Caki2 (cell line): ENCODE measurements at regions not wholly inside any gene's neighbourhood (a gene's known extent, or its start where the extent isn't known, plus 50 kb on each side); places are given as distances from the start of the nearest gene placed in this dataset.
"Not testable (repeated sequence)": the region's sequence is repeated elsewhere in the genome, so short reads cannot be mapped to it uniquely, and the experiment has no call there.

ENCODE experiments used
- DNase-seq: peaks from one replicate; pipeline ENCODE4 v3.0.0-alpha.2; 2015; ENCODE audit warnings: low read depth
- in situ Hi-C: cut with HindIII; loops from 2 replicates; pipeline ENCODE4 v1.10.0; 2016; ENCODE audit warnings: low sequenced_read_pairs, low pct_unique_long_range_greater_than_20kb, mixed read lengths

DNA sequence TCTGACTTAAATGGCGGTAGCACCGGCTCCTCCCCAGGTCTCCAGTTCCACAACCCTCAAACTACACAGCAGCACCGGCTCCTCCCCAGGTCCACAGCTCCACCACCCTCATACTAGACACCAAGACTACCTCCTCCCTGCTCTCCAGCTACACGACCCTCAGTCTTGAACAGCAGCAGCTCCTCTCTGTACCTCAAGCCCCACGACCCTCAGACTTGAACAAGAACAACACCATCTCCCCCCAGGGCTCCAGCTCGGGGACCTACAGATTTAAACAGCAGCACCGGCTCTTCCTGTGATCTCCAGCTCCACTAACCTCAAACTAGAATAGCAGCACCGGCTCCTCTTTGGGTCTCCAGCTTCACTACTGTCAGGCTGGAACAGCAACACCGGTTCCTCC is 326.9 kb downstream of the PREX1 start:
- DNase-seq, in situ Hi-C loops: not testable (repeated sequence)

- in situ Hi-C loops, DNase-seq: not testable (repeated sequence)
Measured at GRCh38 chr20:48498939-48499338, 328.9 kb downstream of the PREX1 start.

GRCh38 chr20:48498125-48498524 is 329.7 kb downstream of the PREX1 start:
- in situ Hi-C loops, DNase-seq: not testable (repeated sequence)

- in situ Hi-C loops: no loop called here
- no peak for DNase-seq
Measured at GRCh38 chr20:48493966-48494365, 333.8 kb downstream of the PREX1 start.

- DNase-seq: not testable (repeated sequence)
Measured at GRCh38 chr20:48493331-48493730, 334.5 kb downstream of the PREX1 start.

DNA sequence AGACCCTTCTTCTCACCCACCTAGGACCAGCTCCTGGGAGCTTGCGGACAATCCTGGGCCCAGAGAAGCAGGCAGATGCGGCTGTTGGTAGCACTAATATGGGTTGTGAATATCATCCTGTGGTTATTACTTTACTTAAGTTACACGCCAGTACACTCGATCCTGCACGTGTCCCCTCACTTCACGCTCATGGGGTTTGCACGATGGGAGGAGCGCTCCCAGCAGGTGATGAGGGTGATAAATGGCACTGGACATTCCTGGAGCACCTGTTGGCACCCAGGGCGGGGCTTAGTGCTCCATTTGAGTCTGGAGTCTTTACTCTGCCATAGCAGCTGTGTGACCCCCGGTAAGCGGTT is 335.1 kb downstream of the PREX1 start:
- no peak for DNase-seq
- in situ Hi-C loops: no loop called here

More at GRCh38 chr20:48493331-48493730, 334.5 kb downstream of the PREX1 start:
- in situ Hi-C loops: not testable (repeated sequence)

DNA sequence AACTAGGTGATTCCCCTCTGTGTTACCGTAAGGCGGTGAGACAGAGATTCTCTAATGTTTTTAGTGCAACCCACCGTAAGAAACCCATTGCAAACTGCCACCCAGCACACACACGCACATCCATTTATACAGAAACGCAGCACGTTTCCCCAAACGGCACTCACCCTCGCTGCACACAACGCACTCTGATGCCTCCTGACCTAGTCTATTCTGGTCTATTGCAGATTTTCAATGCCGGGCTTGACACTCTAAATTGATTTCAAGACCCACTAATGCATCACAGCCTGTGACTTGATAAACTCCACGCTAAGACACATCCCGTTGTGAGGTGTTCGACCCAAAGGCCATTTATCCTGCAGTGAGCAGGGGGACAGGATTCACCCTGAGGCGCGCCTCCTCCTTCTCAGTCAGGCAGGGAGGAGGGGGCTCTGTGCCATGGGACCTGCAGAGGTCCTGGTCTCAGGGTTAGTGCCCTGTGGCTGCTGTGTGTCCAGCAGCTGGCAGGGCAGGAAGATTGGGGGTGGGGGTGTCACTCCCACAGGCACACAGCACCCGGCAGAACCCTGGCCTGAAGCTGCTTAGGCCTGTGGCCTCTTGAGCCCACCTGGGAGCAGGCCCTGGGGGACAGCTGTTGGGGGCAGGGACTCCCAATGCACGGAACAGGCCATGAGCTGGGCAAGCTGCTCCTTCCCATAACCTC is 335.6 kb downstream of the PREX1 start:
- in situ Hi-C loops: no loop called here
- no peak for DNase-seq

DNA sequence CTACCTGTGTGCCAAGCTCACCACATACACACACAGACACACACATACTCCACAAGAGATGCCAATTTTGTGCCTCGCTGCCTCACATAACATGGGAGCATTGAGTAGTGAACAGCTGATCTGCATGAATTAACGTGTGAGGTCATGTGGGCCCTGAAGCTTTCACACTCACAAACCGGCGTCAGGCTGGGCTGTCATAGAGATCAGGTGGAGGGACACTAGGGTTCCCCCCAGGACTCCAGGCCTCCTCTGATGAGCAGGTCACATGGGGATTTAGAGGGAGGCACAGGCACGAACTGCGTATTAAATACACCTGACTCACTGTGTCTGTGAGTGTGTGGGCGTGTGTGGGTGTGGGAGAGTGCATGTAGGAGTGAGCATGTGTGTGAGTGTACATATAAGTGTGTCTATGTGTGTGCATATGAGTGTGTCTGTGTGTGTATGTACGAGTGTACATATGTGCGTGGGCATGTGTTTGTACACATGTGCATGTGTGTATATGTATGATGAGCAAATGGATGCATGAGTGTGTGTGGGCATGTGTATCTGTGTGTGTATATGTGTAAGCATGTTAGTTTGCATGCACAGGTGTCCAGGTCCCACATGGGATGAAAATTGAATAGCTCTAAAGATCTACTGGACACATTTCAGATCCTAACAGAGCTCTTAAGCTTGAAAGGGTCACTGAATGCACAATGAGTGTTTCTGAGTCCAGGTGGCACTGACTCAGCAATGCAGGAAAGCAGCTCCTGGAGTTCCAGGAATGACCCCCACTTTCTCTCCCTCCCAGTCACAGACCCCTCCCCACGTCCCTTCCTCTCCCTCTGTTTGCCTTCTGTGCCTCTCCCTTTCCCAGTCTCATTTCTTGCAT is 336.6 kb downstream of the PREX1 start:
- DNase-seq: no peak
- in situ Hi-C loops: no loop called here

DNA sequence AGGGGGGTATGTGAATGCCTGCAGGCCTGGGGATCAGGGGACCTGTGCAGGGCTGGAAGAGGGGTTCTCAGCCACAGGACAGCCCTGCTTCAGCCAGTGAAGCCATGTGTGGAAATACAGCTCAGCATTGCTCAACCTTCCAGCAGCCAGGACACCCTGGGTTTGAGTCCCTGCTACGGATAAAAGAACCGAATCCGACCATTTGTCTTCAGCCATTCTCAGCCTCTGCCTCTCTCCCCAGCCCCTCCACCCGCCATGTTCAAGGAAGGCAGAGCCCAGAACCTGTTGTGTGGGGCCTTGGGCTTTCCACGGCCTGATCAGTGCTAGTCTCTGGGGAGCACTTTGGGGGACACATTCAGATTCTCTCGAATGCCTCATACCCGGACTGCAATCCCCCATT is 337.5 kb downstream of the PREX1 start:
- DNase-seq, in situ Hi-C loops: not testable (repeated sequence)

GRCh38 chr20:48489656-48490055 is 338.1 kb downstream of the PREX1 start:
- in situ Hi-C loops: no loop called here
- DNase-seq: no peak

GRCh38 chr20:48489046-48489463 is 338.7 kb downstream of the PREX1 start:
- in situ Hi-C loops: no loop called here
- no peak for DNase-seq

- DNase-seq, in situ Hi-C loops: not testable (repeated sequence)
Measured at GRCh38 chr20:48488334-48489034, 339.3 kb downstream of the PREX1 start.

DNA sequence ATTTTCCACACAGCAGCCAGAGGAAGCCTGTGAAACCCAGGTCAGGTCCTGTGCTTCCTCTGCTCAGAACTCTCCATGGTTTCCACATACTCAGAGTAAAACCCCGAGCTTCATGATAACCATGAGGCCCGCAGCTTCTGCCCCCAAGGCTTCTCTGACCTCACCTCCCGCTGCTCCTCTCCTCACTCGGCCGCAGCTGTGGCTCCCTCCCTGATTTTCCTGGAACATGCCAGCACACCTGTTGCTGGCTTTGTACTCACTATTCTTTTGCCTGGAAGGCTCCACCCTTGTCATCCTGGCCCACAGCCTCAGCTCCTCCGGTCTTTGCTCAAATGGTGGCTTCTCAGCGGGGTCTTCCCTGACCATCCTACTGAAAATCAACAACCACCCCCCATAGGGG is 341.7 kb downstream of the PREX1 start:
- DNase-seq: no peak
- in situ Hi-C loops: no loop called here

DNA sequence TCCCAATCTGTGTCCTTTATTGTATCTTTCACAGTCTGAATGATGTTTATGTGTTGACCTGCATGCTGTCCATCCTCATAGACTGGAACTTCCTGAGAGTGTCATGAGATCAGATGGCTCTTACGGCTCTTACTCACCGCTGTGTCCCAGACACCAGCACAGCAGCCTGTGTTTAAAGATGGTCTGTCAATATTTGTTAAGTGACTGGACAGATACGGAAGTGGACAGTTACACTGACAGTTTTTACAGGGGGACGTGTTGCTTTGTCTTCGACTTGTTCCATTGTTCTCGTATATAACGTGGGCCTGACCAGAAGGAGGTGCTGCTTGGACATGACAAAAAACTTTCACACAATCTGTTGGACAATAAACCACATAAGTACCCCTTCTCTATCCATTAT is 342.6 kb downstream of the PREX1 start:
- in situ Hi-C loops, DNase-seq: not testable (repeated sequence)

DNA sequence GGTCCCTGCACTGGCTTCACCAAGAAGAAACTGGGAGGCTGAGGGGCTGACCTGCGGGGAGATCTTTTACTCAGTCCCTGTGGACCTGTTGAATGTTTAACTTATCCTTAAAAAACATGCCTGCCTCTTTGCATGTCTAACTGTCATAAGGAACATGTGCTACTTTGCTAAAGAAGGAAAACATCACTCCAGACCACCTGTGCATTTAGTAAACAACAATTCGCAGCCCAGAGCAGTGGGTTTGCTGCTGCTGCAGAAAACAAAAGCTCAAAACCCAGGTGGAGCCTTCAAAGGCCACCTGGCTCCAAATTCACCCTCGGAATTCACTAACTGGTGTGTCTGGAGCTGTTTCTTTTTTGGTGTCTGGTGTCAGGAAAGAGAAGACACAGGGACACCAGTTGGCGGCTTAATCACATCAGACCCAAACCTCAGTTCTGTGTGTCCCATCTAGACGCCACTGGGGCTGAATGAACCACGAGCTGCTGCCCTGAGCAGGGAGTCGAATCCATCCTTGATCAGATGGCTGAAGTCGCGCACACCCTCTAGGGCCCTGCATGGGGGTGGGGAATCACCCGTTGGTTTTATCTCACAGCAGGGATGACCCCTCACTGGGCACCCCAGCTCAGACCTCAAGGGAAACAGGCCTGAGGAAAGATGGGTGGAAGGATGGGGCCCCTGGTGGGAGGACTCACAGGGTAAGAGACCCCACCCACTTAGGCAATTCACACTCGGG is 344.3 kb downstream of the PREX1 start:
- no peak for DNase-seq
- in situ Hi-C loops: no loop called here

- in situ Hi-C loops: no loop called here
- no peak for DNase-seq
Measured at GRCh38 chr20:48482790-48483189, 345.0 kb downstream of the PREX1 start.

DNA sequence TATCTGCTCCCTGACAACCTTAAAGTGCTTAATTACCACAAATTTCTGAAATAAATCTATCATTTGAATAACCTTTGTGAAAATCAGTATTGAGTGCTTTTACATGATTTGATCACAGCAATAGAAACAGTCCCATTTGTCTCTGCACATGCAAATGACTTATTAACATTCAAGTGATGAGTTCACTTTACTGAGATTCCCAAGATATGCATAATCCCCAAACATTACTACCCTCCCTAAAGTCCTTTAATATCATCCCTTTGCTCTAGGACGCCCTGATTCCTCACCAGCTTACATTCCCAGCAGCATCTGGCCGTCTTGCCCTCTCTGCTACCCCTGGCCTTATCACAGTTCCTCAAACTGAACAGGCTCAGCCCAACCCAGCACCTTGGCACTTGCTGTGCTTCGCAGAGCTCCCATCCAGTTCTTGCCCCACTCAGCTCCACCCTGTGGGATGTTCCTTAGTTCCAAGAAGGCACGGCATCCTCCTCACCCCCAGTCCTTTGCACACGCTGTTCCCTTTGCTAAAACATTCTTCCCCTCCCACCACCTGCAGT is 347.5 kb downstream of the PREX1 start:
- no peak for DNase-seq
- in situ Hi-C loops: no loop called here
